ENCODE measurements at regions not wholly inside any gene's neighbourhood (a gene's known extent, or its start where the extent isn't known, plus 50 kb on each side); places are given as distances from the start of the nearest gene placed in this dataset.

DNA sequence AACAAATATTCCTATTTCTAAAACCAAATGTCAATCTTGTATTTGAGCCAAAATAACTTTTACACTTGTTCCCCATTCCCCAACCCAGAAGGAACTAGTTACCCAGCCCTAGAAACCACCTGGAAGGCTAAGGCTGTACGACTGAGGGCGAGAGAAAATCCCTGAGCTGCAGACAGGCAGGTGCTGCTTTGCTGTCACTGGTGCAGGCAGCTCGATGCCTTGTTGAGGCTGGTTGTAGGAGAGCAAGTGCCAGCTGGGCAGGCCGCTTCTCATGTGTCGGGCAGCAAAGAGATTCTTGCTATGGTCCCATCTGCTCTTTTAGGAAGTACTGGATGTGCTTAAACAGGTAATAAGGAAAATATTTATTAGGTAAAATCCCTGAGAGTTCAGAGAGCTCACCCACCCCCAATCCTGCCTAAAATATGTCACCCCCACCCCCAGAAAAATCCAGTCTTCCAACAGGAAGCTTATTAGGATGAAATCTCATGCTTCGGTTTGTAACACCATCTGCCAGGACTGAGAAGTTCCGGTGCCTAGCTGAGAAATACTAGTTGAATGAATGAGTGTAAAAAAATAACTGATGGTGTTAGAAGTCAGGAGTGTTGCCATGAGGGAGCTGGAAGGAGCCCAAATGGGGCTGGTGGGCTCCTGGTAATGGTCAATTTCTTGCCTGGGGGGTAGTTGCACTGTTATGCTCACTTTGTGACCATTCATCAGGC, 91.1 kb upstream of the DMRT1 start:
- TF ChIP-seq POLR2A (IDR thresholded peaks at IDR 0.05; ENCODE audit: low read depth, low read length) = no peak
- no peak for TF ChIP-seq POLR2AphosphoS5 (IDR thresholded peaks at IDR 0.05; ENCODE audit: low read depth, low read length)
- TF ChIP-seq TAF1 (IDR thresholded peaks at IDR 0.05; ENCODE audit: low read depth, low read length) = no peak
- TF ChIP-seq SPI1 (IDR thresholded peaks at IDR 0.05; ENCODE audit: low read depth, low read length) = no peak
- TF ChIP-seq PAX5 (IDR thresholded peaks at IDR 0.05; ENCODE audit: insufficient read depth, low read length, severe bottlenecking) = no peak
- TF ChIP-seq POU2F2 (IDR thresholded peaks at IDR 0.05; ENCODE audit: low read depth, low read length) = no peak

Data from GM12891 (cell line).